Activated CD4-positive, alpha-beta T cell treated with anti-CD3 and anti-CD28 coated beads, Interleukin-2, amount 10 ng/mL, durations not matched to agents 7 days and 5 days (primary cell): ENCODE measurements at regions not wholly inside any gene's neighbourhood (a gene's known extent, or its start where the extent isn't known, plus 50 kb on each side); places are given as distances from the start of the nearest gene placed in this dataset.

Source experiments
- CTCF ChIA-PET: fragments of 350-600 bp; sonication (Branson Sonifier 250); formaldehyde crosslinking; loops from one replicate; lab custom pipeline; 2021; ENCODE audit warnings: antibody characterized with exemption; lab: Charles Lee
- POLR2A ChIA-PET: fragments of 350-600 bp; sonication (Branson Sonifier 250); formaldehyde crosslinking; loops from one replicate; lab custom pipeline; 2021; ENCODE audit warnings: antibody characterized with exemption; lab: Charles Lee
- DNase-seq: peaks from one replicate; pipeline ENCODE4 v3.0.0-alpha.2; 2020
- H3K27ac Mint-ChIP-seq: one replicate; pipeline ENCODE4 v1.8.0; 2021; ENCODE audit warnings: mild to moderate bottlenecking, moderate library complexity, mixed read lengths
- H3K27me3 Mint-ChIP-seq: one replicate; pipeline ENCODE4 v1.8.0; 2021; ENCODE audit warnings: mixed read lengths
- H3K36me3 Mint-ChIP-seq: one replicate; pipeline ENCODE4 v1.8.0; 2021; ENCODE audit warnings: low read depth, mixed read lengths
- H3K4me1 Mint-ChIP-seq: one replicate; pipeline ENCODE4 v1.8.0; 2021; ENCODE audit warnings: mixed read lengths
- H3K4me3 Mint-ChIP-seq: one replicate; pipeline ENCODE4 v1.8.0; 2021; ENCODE audit warnings: mild to moderate bottlenecking, moderate library complexity, mixed read lengths
- H3K9me3 Mint-ChIP-seq: one replicate; pipeline ENCODE4 v1.8.0; 2021; ENCODE audit warnings: mixed read lengths

DNA sequence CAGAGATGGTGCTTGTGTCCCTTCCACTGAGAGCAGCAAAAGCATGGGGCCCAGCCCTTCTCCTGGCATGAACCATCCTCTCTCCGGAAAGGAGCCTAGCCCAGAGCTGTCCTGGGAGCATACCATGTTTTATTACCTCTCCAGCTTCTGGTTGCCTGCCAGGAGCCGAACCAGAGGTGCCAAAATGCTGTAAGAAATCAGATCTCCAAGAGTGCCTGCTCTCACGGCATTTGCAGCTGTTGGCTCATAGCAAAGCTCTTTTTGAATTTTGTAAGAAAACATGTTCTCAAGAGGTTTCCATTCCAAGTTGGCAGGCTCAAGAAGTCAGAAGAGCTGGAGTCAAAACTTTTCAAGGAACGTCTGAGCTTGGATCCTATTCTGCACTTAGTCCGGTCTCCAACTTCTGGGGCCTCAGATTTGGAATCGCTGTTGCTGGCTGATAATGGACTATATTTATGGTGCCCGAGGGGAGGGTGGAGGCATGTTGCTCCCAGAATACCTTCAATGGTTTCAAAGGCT is 211.7 kb upstream of the MKI67 start:
- Mint-ChIP-seq H3K4me1 (no peaks in the 10 kb centered on the region), H3K27me3 (peaks cover 6% of the 10 kb centered on the region), H3K36me3 (no peaks in the 10 kb centered on the region), H3K9me3 (no peaks in the 10 kb centered on the region), H3K27ac (no peak overlapping the region), H3K4me3 (no peak overlapping the region)
- ChIA-PET CTCF (no interaction called here), POLR2A (no interaction called here)
- DNase-seq, result no peak

DNA sequence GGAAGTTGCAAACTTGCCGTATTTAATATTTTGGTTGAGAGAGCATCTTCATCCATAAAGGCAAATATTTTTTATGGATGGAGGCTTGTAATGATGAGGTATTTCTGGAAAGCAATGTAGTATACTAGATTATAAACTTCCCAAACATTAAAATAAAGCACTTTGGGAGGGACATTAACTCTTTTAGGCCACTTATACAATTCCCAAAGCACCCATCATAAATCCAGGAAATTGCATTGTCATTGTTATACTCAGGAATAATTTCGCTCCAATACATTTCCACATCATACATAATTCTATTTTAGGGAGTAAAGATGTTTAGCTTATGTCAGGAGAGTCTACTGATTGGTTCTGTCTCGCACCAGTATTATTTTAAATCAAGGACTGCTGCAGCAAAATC is 212.7 kb upstream of the MKI67 start:
- no peaks in the 10 kb centered on the region for H3K36me3 Mint-ChIP-seq
- no peak for DNase-seq
- ChIA-PET POLR2A (no interaction called here), CTCF (no interaction called here)
- H3K27me3 Mint-ChIP-seq, result peaks cover 6% of the 10 kb centered on the region
- no peaks in the 10 kb centered on the region for H3K4me1 Mint-ChIP-seq
- H3K4me3 Mint-ChIP-seq, result no peak overlapping the region
- H3K27ac Mint-ChIP-seq, result no peak overlapping the region
- no peaks in the 10 kb centered on the region for H3K9me3 Mint-ChIP-seq

- peaks cover 8% of the 10 kb centered on the region for H3K27me3 Mint-ChIP-seq
- H3K4me1 Mint-ChIP-seq, result no peaks in the 10 kb centered on the region
- H3K9me3 Mint-ChIP-seq, result no peaks in the 10 kb centered on the region
- no peak overlapping the region for H3K27ac Mint-ChIP-seq
- H3K36me3 Mint-ChIP-seq, result no peaks in the 10 kb centered on the region
- POLR2A ChIA-PET, result no interaction called here
- CTCF ChIA-PET, result no interaction called here
- no peak overlapping the region for H3K4me3 Mint-ChIP-seq
- DNase-seq, result no peak
Measured at GRCh38 chr10:128339753-128340152, 213.5 kb upstream of the MKI67 start.

DNA sequence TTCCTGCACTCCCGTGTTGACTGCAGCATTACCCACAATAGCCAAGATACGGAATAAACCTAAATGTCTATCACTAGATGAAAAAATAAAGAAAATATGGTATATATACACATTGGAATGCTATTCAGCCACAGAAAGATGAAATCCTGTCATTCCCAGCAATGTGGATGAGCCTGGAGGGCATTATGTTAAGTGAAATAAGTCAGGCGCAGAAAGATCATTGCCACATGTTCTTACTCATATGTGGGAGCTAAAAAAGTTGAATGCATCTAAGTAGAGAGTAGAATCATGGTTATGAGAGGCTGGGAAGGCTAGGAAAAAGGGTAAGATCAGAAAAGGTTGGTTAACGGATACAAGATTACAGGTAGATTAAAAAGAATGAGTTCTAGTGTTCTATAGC is 219.1 kb upstream of the MKI67 start:
- Mint-ChIP-seq H3K4me1 (no peaks in the 10 kb centered on the region), H3K27ac (no peak overlapping the region), H3K36me3 (no peaks in the 10 kb centered on the region), H3K4me3 (no peak overlapping the region), H3K27me3 (peaks cover 11% of the 10 kb centered on the region), H3K9me3 (no peaks in the 10 kb centered on the region)
- DNase-seq, result no peak
- POLR2A ChIA-PET, result no interaction called here
- CTCF ChIA-PET, result no interaction called here

- Mint-ChIP-seq H3K4me3 (no peak overlapping the region), H3K27ac (no peak overlapping the region), H3K9me3 (no peaks in the 10 kb centered on the region), H3K27me3 (no peaks in the 10 kb centered on the region), H3K36me3 (no peaks in the 10 kb centered on the region), H3K4me1 (no peaks in the 10 kb centered on the region)
- DNase-seq, result no peak
- ChIA-PET CTCF (no interaction called here), POLR2A (no interaction called here)
Measured at GRCh38 chr10:128360783-128361182, 234.6 kb upstream of the MKI67 start.

DNA sequence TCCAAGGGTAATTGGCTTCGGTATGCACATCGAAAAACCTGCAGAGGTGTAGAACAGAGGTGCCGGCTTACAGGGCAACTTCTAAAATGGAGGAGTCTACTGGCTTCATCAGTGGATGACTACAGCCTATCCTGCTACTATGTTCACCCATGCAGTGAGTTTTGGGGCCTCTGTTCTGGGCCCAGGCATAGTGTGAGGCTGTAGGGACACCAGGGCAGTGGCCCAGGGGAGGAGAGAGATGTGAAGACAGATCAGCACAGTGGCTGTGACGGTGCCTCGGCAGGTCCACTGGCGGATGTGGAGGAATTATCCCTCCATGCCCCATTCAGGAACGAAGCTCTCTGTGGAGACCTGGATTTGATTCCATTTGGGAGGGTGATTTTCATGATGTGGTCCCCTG is 235.3 kb upstream of the MKI67 start:
- H3K27me3 Mint-ChIP-seq, result no peaks in the 10 kb centered on the region
- no peak for DNase-seq
- H3K4me3 Mint-ChIP-seq, result no peak overlapping the region
- POLR2A ChIA-PET, result no interaction called here
- H3K27ac Mint-ChIP-seq, result no peak overlapping the region
- CTCF ChIA-PET, result no interaction called here
- H3K36me3 Mint-ChIP-seq, result no peaks in the 10 kb centered on the region
- H3K4me1 Mint-ChIP-seq, result no peaks in the 10 kb centered on the region
- no peaks in the 10 kb centered on the region for H3K9me3 Mint-ChIP-seq

DNA sequence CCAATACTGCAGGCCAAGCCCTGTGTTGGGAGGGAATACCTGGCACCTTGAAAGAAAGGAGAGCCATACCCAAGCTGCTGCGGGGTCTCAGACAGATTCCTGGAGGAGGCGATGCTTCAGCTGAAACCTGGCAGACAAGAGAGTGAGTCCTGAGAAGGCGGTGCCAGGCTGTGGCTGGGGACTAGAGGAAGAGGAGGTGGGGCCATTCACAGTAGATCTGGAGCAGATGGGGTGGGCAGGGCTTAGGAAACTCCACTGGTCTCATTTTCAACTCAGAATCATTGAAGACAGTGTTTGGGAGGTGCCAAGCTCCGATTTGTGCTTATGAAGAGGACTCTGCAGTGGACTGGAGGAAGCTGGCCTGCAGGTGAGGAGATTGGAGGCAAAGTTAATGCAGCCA is 236.3 kb upstream of the MKI67 start:
- Mint-ChIP-seq H3K36me3 (no peaks in the 10 kb centered on the region), H3K4me3 (no peak overlapping the region), H3K4me1 (no peaks in the 10 kb centered on the region), H3K27ac (no peak overlapping the region), H3K9me3 (no peaks in the 10 kb centered on the region), H3K27me3 (no peaks in the 10 kb centered on the region)
- ChIA-PET CTCF (no interaction called here), POLR2A (no interaction called here)
- DNase-seq, result no peak

- no peak overlapping the region for H3K27ac Mint-ChIP-seq
- CTCF ChIA-PET, result no interaction called here
- DNase-seq, result no peak
- H3K4me3 Mint-ChIP-seq, result no peak overlapping the region
- H3K27me3 Mint-ChIP-seq, result no peaks in the 10 kb centered on the region
- H3K9me3 Mint-ChIP-seq, result no peaks in the 10 kb centered on the region
- H3K36me3 Mint-ChIP-seq, result no peaks in the 10 kb centered on the region
- H3K4me1 Mint-ChIP-seq, result no peaks in the 10 kb centered on the region
- POLR2A ChIA-PET, result no interaction called here
Measured at GRCh38 chr10:128364631-128365030, 238.4 kb upstream of the MKI67 start.

GRCh38 chr10:128365156-128365725 is 239.0 kb upstream of the MKI67 start:
- no peak overlapping the region for H3K27ac Mint-ChIP-seq
- ChIA-PET CTCF (no interaction called here), POLR2A (no interaction called here)

DNA sequence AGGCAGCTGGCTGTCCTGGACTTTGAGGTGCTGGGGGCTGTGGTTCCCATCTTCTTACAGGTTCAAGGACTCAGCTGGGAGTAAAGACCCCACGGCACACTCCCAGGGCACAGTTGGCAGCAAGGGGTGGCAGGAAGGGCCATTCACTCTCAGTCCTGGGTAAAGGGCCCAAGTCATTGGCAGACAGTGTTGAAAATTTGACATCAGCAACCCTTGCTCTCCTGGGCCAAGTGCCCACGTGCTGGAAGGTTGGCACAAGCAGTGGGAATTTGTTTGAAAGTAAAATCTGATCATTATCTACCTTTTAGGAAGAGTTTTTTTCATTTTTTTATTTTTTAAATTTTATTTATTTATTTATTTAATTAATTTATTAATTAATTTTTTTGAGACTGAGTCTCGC is 241.6 kb upstream of the MKI67 start:
- Mint-ChIP-seq H3K9me3 (no peaks in the 10 kb centered on the region), H3K27ac (no peak overlapping the region), H3K27me3 (peaks cover 7% of the 10 kb centered on the region), H3K4me3 (no peak overlapping the region), H3K36me3 (no peaks in the 10 kb centered on the region), H3K4me1 (peaks cover 9% of the 10 kb centered on the region)
- CTCF ChIA-PET, result no interaction called here
- no peak for DNase-seq
- POLR2A ChIA-PET, result no interaction called here

More at GRCh38 chr10:128365156-128365725, 239.0 kb upstream of the MKI67 start:
- Mint-ChIP-seq H3K36me3 (no peaks in the 10 kb centered on the region), H3K27me3 (no peaks in the 10 kb centered on the region), H3K9me3 (no peaks in the 10 kb centered on the region), H3K4me3 (no peak overlapping the region), H3K4me1 (no peaks in the 10 kb centered on the region)
- DNase-seq, result no peak

- Mint-ChIP-seq H3K36me3 (no peaks in the 10 kb centered on the region), H3K4me1 (peaks cover 18% of the 10 kb centered on the region), H3K9me3 (no peaks in the 10 kb centered on the region), H3K4me3 (no peak overlapping the region), H3K27ac (no peak overlapping the region), H3K27me3 (peaks cover 7% of the 10 kb centered on the region)
- ChIA-PET POLR2A (no interaction called here), CTCF (no interaction called here)
- DNase-seq, result no peak
Measured at GRCh38 chr10:128369101-128369650, 243.0 kb upstream of the MKI67 start.

DNA sequence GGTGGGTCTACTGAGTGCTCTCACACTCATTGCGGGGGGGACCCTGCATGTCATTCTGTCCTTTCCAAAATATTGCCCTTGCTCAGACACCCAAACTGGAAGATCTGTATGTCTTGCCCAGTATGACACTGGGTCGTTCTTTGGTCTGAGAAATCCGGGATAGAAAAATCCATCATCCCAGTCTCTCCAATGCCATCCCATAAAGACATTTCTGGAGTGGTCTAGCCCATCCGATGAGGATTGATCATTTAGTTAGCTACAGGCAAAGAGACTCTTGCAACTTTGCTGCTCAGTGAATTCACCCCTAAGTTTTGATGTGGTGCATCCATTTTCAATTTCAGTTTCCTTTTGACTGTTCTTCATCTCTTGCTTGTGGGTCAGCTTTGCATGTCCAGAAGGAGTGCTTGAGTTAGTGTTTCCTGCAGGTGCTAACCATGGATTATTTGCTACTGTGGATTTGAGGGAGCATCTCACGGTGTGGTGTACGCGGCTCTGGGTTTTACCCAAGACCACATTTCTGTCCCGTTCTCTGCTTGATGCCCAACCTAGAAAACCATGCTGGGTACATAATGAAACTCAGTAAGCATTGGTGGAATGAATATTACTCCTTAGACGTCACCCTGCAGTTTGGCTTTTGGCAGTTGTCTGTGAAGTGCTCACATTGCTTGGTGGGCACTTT is 247.0 kb upstream of the MKI67 start:
- ChIA-PET CTCF (no interaction called here), POLR2A (no interaction called here)
- H3K27ac Mint-ChIP-seq, result no peak overlapping the region
- H3K4me1 Mint-ChIP-seq, result peaks cover 18% of the 10 kb centered on the region
- no peaks in the 10 kb centered on the region for H3K36me3 Mint-ChIP-seq
- H3K27me3 Mint-ChIP-seq, result peaks cover 7% of the 10 kb centered on the region
- DNase-seq, result peak; percentile 9
- H3K9me3 Mint-ChIP-seq, result no peaks in the 10 kb centered on the region
- no peak overlapping the region for H3K4me3 Mint-ChIP-seq

- no peaks in the 10 kb centered on the region for H3K9me3 Mint-ChIP-seq
- H3K4me3 Mint-ChIP-seq, result no peak overlapping the region
- no peak overlapping the region for H3K27ac Mint-ChIP-seq
- H3K27me3 Mint-ChIP-seq, result peaks cover 7% of the 10 kb centered on the region
- POLR2A ChIA-PET, result no interaction called here
- no peak for DNase-seq
- H3K4me1 Mint-ChIP-seq, result peaks cover 18% of the 10 kb centered on the region
- no peaks in the 10 kb centered on the region for H3K36me3 Mint-ChIP-seq
- CTCF ChIA-PET, result no interaction called here
Measured at GRCh38 chr10:128373831-128374230, 247.6 kb upstream of the MKI67 start.
